ENCODE measurements at regions not wholly inside any gene's neighbourhood (a gene's known extent, or its start where the extent isn't known, plus 50 kb on each side); places are given as distances from the start of the nearest gene placed in this dataset.
"Not testable (repeated sequence)": the region's sequence is repeated elsewhere in the genome, so short reads cannot be mapped to it uniquely, and the experiment has no call there.

GRCh38 chr10:28354511-28354910 lies 51.6 kb upstream of the MPP7 start:
- DNase-seq: no peak

GRCh38 chr10:28355376-28355775 lies 52.5 kb upstream of the MPP7 start:
- no peak for DNase-seq

GRCh38 chr10:28359334-28359733 lies 56.5 kb upstream of the MPP7 start:
- DNase-seq: no peak

- no peak for DNase-seq
Measured at GRCh38 chr10:28360175-28360574, 57.3 kb upstream of the MPP7 start.

GRCh38 chr10:28363376-28363775 lies 60.5 kb upstream of the MPP7 start:
- no peak for DNase-seq

GRCh38 chr10:28365840-28366239 lies 63.0 kb upstream of the MPP7 start:
- DNase-seq: no peak

- DNase-seq: no peak
Measured at GRCh38 chr10:28366994-28367393, 64.1 kb upstream of the MPP7 start.

- no peak for DNase-seq
Measured at GRCh38 chr10:28367413-28367812, 64.5 kb upstream of the MPP7 start.

- peak; percentile 32 for DNase-seq
Measured at GRCh38 chr10:28367929-28368484, 65.1 kb upstream of the MPP7 start.

- DNase-seq: no peak
Measured at GRCh38 chr10:28370107-28370835, 67.4 kb upstream of the MPP7 start.

- not testable (repeated sequence) for DNase-seq
Measured at GRCh38 chr10:28371638-28372037, 68.8 kb upstream of the MPP7 start.

GRCh38 chr10:28374036-28374435 lies 71.2 kb upstream of the MPP7 start:
- DNase-seq: no peak

- DNase-seq: no peak
Measured at GRCh38 chr10:28375399-28376354, 72.8 kb upstream of the MPP7 start.

GRCh38 chr10:28378986-28379585 lies 76.2 kb upstream of the MPP7 start:
- no peak for DNase-seq

- no peak for DNase-seq
Measured at GRCh38 chr10:28381466-28381865, 78.6 kb upstream of the MPP7 start.

- DNase-seq: peak; percentile 87
Measured at GRCh38 chr10:28381903-28382347, 79.1 kb upstream of the MPP7 start.

- peak; percentile 35 for DNase-seq
Measured at GRCh38 chr10:28382525-28383269, 79.8 kb upstream of the MPP7 start.

- no peak for DNase-seq
Measured at GRCh38 chr10:28384557-28384956, 81.7 kb upstream of the MPP7 start.

- DNase-seq: no peak
Measured at GRCh38 chr10:28385748-28386502, 83.1 kb upstream of the MPP7 start.

GRCh38 chr10:28386503-28386868 lies 83.6 kb upstream of the MPP7 start:
- no peak for DNase-seq

GRCh38 chr10:28387140-28387539 lies 84.3 kb upstream of the MPP7 start:
- DNase-seq: no peak

- DNase-seq: no peak
Measured at GRCh38 chr10:28391283-28391682, 88.4 kb upstream of the MPP7 start.
